ENCODE measurements at regions not wholly inside any gene's neighbourhood (a gene's known extent, or its start where the extent isn't known, plus 50 kb on each side); places are given as distances from the start of the nearest gene placed in this dataset.

DNA sequence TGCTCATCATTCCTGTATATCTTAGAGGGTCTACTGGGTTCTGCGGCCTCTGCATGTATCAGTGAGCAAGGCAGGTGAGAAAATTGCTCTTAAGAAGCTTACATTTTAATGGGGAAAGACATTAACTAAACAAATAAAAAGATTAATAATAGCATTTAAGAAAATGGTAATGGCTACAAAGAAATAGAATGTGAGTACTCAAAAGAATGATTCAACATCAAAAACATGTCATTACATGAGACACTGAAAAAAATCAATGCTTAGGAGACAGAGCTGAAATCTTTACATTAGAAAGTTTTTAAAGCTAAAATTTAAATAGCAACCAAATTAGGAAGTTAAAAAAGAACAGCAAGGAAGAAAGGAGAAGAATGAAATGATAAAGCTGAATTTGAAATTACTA, 146.9 kb upstream of the PHACTR1 start:
- Histone ChIP-seq H3K4me2 (ENCODE audit: low read length) (no peak overlapping the region), H3K4me3 (ENCODE audit: low read depth, low read length, poor library complexity, severe bottlenecking) (no peak overlapping the region), H4K20me1 (ENCODE audit: insufficient read depth, low read length) (no peaks in the 10 kb centered on the region), H3K79me2 (ENCODE audit: insufficient read depth, low read depth, low read length) (no peaks in the 10 kb centered on the region), H3K27ac (ENCODE audit: low read depth, low read length, poor library complexity, severe bottlenecking) (no peak overlapping the region), H2AFZ (ENCODE audit: low read length) (no peak overlapping the region), H3K4me1 (ENCODE audit: insufficient read depth, low read length, poor library complexity, severe bottlenecking) (no peaks in the 10 kb centered on the region), H3K36me3 (ENCODE audit: insufficient read depth, low read length) (no peaks in the 10 kb centered on the region), H3K9me2 (ENCODE audit: insufficient read depth, low read length) (no peaks in the 10 kb centered on the region), H3K9me3 (ENCODE audit: low read length) (no peaks in the 10 kb centered on the region)
- no peak for TF ChIP-seq EZH2phosphoT487 (IDR thresholded peaks at IDR 0.05; ENCODE audit: borderline replicate concordance, low read depth, low read length)
- TF ChIP-seq, protein P1, sequence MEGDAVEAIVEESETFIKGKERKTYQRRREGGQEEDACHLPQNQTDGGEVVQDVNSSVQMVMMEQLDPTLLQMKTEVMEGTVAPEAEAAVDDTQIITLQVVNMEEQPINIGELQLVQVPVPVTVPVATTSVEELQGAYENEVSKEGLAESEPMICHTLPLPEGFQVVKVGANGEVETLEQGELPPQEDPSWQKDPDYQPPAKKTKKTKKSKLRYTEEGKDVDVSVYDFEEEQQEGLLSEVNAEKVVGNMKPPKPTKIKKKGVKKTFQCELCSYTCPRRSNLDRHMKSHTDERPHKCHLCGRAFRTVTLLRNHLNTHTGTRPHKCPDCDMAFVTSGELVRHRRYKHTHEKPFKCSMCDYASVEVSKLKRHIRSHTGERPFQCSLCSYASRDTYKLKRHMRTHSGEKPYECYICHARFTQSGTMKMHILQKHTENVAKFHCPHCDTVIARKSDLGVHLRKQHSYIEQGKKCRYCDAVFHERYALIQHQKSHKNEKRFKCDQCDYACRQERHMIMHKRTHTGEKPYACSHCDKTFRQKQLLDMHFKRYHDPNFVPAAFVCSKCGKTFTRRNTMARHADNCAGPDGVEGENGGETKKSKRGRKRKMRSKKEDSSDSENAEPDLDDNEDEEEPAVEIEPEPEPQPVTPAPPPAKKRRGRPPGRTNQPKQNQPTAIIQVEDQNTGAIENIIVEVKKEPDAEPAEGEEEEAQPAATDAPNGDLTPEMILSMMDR (conservative IDR thresholded peaks at IDR 0.05; ENCODE audit: low read length): no peak
- ChIA-PET POLR2A (interaction anchor here (1.4 kb wide), 1 partner anchor 13 kb away, joined by 3 read pairs; no protein-coding TSS in a partner anchor), CTCF (ENCODE audit: unreplicated experiment) (no interaction called here)
- no TSS peak for BruUV-seq (replicated peaks)
- intact Hi-C loops (cut with micrococcal nuclease; ENCODE audit: unreplicated experiment): no loop called here
- no peak for DNase-seq (ENCODE audit: low spot score)

DNA sequence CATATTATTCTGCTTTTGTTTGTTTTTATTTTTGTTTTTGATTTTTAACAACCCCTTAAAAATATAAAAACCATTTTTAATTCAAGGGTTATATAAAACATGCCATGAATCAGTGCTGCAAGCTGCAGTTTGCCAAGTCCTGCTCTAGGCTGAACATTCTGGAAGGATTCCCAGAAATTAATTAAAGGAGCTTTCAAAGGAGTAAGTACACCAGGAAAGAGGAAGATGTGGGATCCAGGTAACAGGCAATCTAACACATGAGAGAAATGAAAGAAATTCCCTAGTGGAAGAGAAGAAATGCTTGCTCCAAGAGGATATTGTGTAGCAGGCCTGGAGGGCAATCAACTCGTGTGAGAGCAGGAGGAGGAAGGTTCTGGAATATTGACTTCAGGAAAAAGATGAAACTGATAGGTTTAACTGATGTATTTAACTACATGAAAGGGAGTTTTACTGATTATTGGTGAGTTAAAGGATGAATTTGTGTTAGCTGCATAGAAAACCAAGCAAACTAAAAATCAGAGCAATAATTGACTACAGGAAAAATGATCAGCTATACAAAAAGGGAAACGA, 146.0 kb upstream of the PHACTR1 start:
- Histone ChIP-seq H3K9me2 (ENCODE audit: insufficient read depth, low read length) (no peaks in the 10 kb centered on the region), H3K9me3 (ENCODE audit: low read length) (no peaks in the 10 kb centered on the region), H4K20me1 (ENCODE audit: insufficient read depth, low read length) (no peaks in the 10 kb centered on the region), H3K4me2 (ENCODE audit: low read length) (no peak overlapping the region), H3K4me3 (ENCODE audit: low read depth, low read length, poor library complexity, severe bottlenecking) (no peak overlapping the region), H3K36me3 (ENCODE audit: insufficient read depth, low read length) (no peaks in the 10 kb centered on the region), H3K79me2 (ENCODE audit: insufficient read depth, low read depth, low read length) (no peaks in the 10 kb centered on the region), H3K4me1 (ENCODE audit: insufficient read depth, low read length, poor library complexity, severe bottlenecking) (no peaks in the 10 kb centered on the region), H2AFZ (ENCODE audit: low read length) (no peak overlapping the region), H3K27ac (ENCODE audit: low read depth, low read length, poor library complexity, severe bottlenecking) (no peak overlapping the region)
- DNase-seq (ENCODE audit: low spot score): no peak
- ChIA-PET POLR2A (interaction anchor here (1.4 to 1.7 kb wide), 2 partner anchors 11 to 13 kb away, joined by 3 to 4 read pairs; no protein-coding TSS in a partner anchor), CTCF (ENCODE audit: unreplicated experiment) (interaction anchor here (1.0 kb wide), 1 partner anchor 34 kb away, joined by 3 read pairs; no protein-coding TSS in a partner anchor)
- BruUV-seq (replicated peaks): no TSS peak
- no peak for TF ChIP-seq EZH2phosphoT487 (IDR thresholded peaks at IDR 0.05; ENCODE audit: borderline replicate concordance, low read depth, low read length)
- TF ChIP-seq, protein P1 (conservative IDR thresholded peaks at IDR 0.05; ENCODE audit: low read length): no peak
- intact Hi-C loops (cut with micrococcal nuclease; ENCODE audit: unreplicated experiment): no loop called here

Data from OCI-LY7 (cell line).